ENCODE measurements at regions not wholly inside any gene's neighbourhood (a gene's known extent, or its start where the extent isn't known, plus 50 kb on each side); places are given as distances from the start of the nearest gene placed in this dataset.

DNA sequence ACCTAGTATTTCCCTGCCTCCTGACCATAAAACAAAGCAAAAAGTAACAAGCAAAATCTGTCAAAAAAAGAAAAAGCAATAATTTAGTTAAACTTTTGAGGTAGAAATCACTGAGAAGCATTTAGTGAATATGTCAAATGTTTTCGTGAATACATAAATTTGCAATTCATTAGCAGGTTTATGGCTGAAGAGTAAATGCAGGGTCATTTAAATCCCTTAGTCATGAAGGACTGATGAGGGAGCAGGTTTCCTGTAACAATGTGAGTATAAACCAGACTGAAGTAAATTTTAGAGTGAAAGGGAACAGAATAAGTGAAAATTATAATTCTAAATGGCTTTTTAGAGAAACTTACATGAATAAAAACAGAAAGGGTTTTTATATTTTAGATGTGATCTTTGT is 313.5 kb upstream of the MANEA start:
- no peak overlapping the region for H3K27ac ChIP-seq (ENCODE audit: low read depth in 1 of 2, low read length in 2 of 2)
- Mint-ChIP-seq H3K27ac (peak overlapping the region in 1 of 7 donors; percentile 25), H3K4me1 (no peaks in the 10 kb centered on the region), H3K9me3 (peaks cover 0 to 6% (median 2%) of the 10 kb centered on the region in 7 donors), H3K4me3 (no peak overlapping the region), H3K27me3 (ENCODE audit: low read depth in 3 of 3) (no peaks in the 10 kb centered on the region), H3K36me3 (no peaks in the 10 kb centered on the region)
- DNase-seq: no peak
- 0% methylated on average over 1 of the region's 1 CpG for WGBS (ENCODE audit: insufficient coverage)
- no peaks in the 10 kb centered on the region for H3K4me1 ChIP-seq (ENCODE audit: control insufficient read depth in 1 of 2, insufficient read depth in 2 of 2, low read length in 2 of 2)
- peaks cover 0 to 5% of the 10 kb centered on the region in 2 donors for H3K9me3 ChIP-seq (replicated peaks in 1 of 2; ENCODE audit: control insufficient read depth in 1 of 2, insufficient read depth in 1 of 2, low read length in 2 of 2)
- no peaks in the 10 kb centered on the region for H4K20me1 ChIP-seq (ENCODE audit: insufficient read depth, low read length)
- intact Hi-C loops (cut with micrococcal nuclease): no loop called here
- no peak overlapping the region for H3K4me3 ChIP-seq (replicated peaks in 1 of 3; ENCODE audit: low read depth in 2 of 3, low read length in 3 of 3)
- no peak overlapping the region for H3K4me2 ChIP-seq (replicated peaks; ENCODE audit: extremely low read depth, low read length, poor library complexity, severe bottlenecking)
- no peak overlapping the region for H2AFZ ChIP-seq (ENCODE audit: insufficient read depth, low read depth, low read length, poor library complexity, severe bottlenecking)
- H3K9ac ChIP-seq (ENCODE audit: insufficient read depth, low read length, poor library complexity, severe bottlenecking): no peak overlapping the region
- no peaks in the 10 kb centered on the region for H3K27me3 ChIP-seq (ENCODE audit: control insufficient read depth in 2 of 2, insufficient read depth in 2 of 2, low read length in 2 of 2)
- no peaks in the 10 kb centered on the region for H3K36me3 ChIP-seq (replicated peaks in 1 of 2; ENCODE audit: control insufficient read depth in 1 of 2, insufficient read depth in 2 of 2, low read length in 2 of 2)
- TF ChIP-seq CTCF (IDR thresholded peaks at IDR 0.05): no peak
- no peaks in the 10 kb centered on the region for H3K79me2 ChIP-seq (ENCODE audit: insufficient read depth, low read length)

DNA sequence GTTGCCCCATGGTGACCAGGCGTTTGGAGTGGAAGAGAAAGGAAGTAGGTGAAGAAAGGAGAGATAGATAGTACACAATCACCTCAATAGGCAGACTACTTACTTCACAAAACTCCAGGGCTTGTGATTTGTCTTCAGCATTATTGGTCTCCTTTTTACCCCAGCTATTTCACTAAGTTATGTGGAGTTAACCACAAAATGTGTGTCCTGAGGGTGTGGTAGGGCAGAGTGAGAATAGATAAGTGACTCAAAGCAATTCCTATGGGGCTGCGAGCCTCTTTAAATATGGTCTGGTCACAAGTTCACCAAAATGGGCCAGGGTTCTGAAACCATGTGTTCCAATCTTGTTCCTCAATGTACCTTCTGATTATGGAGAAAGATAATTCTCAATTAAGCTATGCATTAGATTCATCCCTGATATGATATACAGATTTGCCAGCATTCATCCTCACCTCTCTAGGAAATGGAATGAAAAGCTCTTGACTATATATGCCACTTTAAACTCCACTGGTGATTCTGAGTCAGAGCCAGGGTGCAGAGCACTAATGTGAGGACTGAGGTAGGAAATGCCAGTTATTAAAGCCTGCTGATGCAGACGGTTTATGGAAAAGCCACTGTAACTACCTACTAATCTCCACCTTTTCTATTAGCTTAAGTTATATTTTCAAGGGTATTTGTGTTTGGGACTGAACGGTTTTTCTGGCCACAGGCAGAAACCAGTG is 310.6 kb upstream of the MANEA start:
- H3K4me1 Mint-ChIP-seq: no peaks in the 10 kb centered on the region
- no peaks in the 10 kb centered on the region for H3K79me2 ChIP-seq (ENCODE audit: insufficient read depth, low read length)
- H4K20me1 ChIP-seq (ENCODE audit: insufficient read depth, low read length): no peaks in the 10 kb centered on the region
- intact Hi-C loops (cut with micrococcal nuclease): no loop called here
- H3K4me1 ChIP-seq (ENCODE audit: control insufficient read depth in 1 of 2, insufficient read depth in 2 of 2, low read length in 2 of 2): no peaks in the 10 kb centered on the region
- no peak overlapping the region for H3K4me3 Mint-ChIP-seq
- H3K9ac ChIP-seq (ENCODE audit: insufficient read depth, low read length, poor library complexity, severe bottlenecking): no peak overlapping the region
- no peaks in the 10 kb centered on the region for H3K36me3 Mint-ChIP-seq
- no peak overlapping the region for H3K4me3 ChIP-seq (replicated peaks in 1 of 3; ENCODE audit: low read depth in 2 of 3, low read length in 3 of 3)
- H3K27ac Mint-ChIP-seq: no peak overlapping the region
- no peaks in the 10 kb centered on the region for H3K36me3 ChIP-seq (replicated peaks in 1 of 2; ENCODE audit: control insufficient read depth in 1 of 2, insufficient read depth in 2 of 2, low read length in 2 of 2)
- no peaks in the 10 kb centered on the region for H3K27me3 ChIP-seq (ENCODE audit: control insufficient read depth in 2 of 2, insufficient read depth in 2 of 2, low read length in 2 of 2)
- no peak for TF ChIP-seq CTCF (IDR thresholded peaks at IDR 0.05)
- no peak overlapping the region for H2AFZ ChIP-seq (ENCODE audit: insufficient read depth, low read depth, low read length, poor library complexity, severe bottlenecking)
- H3K9me3 Mint-ChIP-seq: peaks cover 0 to 3% (median 0%) of the 10 kb centered on the region in 7 donors
- WGBS (ENCODE audit: insufficient coverage): no CpG with 5 or more reads among the region's 4 CpGs
- no peak overlapping the region for H3K4me2 ChIP-seq (replicated peaks; ENCODE audit: extremely low read depth, low read length, poor library complexity, severe bottlenecking)
- no peak for DNase-seq
- peaks cover 0 to 5% of the 10 kb centered on the region in 2 donors for H3K9me3 ChIP-seq (replicated peaks in 1 of 2; ENCODE audit: control insufficient read depth in 1 of 2, insufficient read depth in 1 of 2, low read length in 2 of 2)
- no peak overlapping the region for H3K27ac ChIP-seq (ENCODE audit: low read depth in 1 of 2, low read length in 2 of 2)
- H3K27me3 Mint-ChIP-seq (ENCODE audit: low read depth in 3 of 3): no peaks in the 10 kb centered on the region

All from CD14-positive monocyte (primary cell).